ENCODE measurements at regions not wholly inside any gene's neighbourhood (a gene's known extent, or its start where the extent isn't known, plus 50 kb on each side); places are given as distances from the start of the nearest gene placed in this dataset.

DNA sequence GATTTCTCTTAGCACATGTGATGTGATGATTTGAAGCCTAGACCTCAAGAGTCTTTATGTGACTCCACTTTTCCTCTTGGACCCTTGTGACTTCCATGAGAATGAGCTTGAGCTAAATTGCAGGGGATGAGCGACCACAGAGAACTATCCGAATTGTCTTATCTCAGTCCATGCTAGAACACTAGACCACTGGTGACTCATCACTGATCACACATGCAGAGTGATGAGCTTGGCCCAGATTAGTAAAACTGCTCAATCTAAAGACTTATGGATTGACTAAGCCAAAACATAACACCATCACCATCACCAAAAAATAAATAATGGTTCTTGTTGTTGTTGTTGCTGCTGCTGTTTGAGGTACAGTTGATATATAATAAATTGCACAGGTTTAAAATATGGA lies 114.1 kb upstream of the CFAP20DC start:
- DNase-seq (no peak), FAIRE-seq (no peak)
- Histone ChIP-seq H3K27me3 (ENCODE audit: control insufficient read depth in 3 of 3, insufficient read depth in 3 of 3, low read length in 3 of 3) (no peaks in the 10 kb centered on the region), H3K4me1 (ENCODE audit: control insufficient read depth in 3 of 3, insufficient read depth in 2 of 3, low read depth in 1 of 3, low read length in 2 of 3) (no peaks in the 10 kb centered on the region), H3K4me3 (ENCODE audit: low read depth in 1 of 3, low read length in 3 of 3) (no peak overlapping the region), H3K36me3 (ENCODE audit: control insufficient read depth in 3 of 3, insufficient read depth in 2 of 3, low read depth in 1 of 3, low read length in 3 of 3) (no peaks in the 10 kb centered on the region), H3K27ac (ENCODE audit: low read depth in 1 of 3, low read length in 2 of 3) (no peak overlapping the region), H3K9me3 (ENCODE audit: control insufficient read depth in 2 of 2, insufficient read depth in 1 of 2, low read depth in 1 of 2, low read length in 1 of 2) (no peaks in the 10 kb centered on the region)
- WGBS, 3 donors, result 84 to 95% (median 86%) methylated on average over 2 of the region's 2 CpGs

DNA sequence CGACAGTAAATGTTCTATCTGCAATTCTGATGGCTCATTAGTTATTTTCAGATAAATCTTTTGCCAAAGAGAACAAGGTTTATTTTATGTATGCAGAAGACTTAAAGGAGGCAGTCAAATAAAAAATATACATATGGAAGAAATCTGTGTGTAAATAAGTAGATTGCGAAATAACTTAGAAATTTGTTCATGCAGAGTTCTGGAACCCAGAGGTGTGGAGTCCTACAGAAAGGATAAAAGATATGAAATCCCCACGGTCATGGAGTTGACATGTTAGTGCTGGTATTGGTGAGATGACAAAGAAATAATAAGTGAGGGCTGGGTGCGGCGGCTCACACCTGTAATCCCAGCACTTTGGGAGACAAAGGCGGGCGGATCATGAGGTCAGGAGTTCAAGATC lies 111.2 kb upstream of the CFAP20DC start:
- WGBS, 3 donors, result 84 to 93% (median 86%) methylated on average over 7 of the region's 7 CpGs
- FAIRE-seq, result no peak
- H3K4me1 ChIP-seq (ENCODE audit: control insufficient read depth in 3 of 3, insufficient read depth in 2 of 3, low read depth in 1 of 3, low read length in 2 of 3), result no peaks in the 10 kb centered on the region

DNA sequence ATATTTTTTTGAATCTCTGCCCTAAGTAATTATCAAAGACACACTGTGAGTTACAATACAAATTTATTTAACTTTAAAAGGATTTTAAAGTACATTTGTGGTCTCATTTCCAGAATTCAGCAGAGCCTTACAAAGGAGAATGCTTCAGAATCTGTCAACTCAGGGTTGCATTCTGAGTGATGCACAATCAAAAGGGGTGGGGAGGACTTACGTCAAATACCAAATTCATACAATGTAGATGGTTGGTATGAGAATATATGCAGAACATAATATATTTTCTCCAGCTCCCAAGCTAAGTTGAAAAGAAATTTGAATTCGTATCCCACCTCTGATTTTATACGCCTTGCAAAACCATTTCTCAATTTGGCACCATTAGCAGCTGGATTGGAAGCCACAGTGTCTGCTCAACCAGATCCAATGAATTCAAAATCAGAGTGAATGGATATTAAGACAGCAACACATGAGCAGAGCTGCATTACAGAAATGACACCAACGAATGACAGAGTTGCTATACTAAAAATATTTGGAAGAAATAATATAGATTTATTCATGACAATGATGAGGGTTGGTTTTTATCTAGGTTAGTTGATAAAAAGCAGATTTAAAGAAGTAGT lies 110.4 kb upstream of the CFAP20DC start:
- FAIRE-seq (no peak), DNase-seq (no peak)
- 85 to 91% (median 90%) methylated on average over 4 of the region's 4 CpGs for WGBS, 3 donors
- Histone ChIP-seq H3K27ac (ENCODE audit: low read depth in 1 of 3, low read length in 2 of 3) (no peak overlapping the region), H3K4me1 (ENCODE audit: control insufficient read depth in 3 of 3, insufficient read depth in 2 of 3, low read depth in 1 of 3, low read length in 2 of 3) (no peaks in the 10 kb centered on the region), H3K36me3 (ENCODE audit: control insufficient read depth in 3 of 3, insufficient read depth in 2 of 3, low read depth in 1 of 3, low read length in 3 of 3) (no peaks in the 10 kb centered on the region), H3K4me3 (ENCODE audit: low read depth in 1 of 3, low read length in 3 of 3) (no peak overlapping the region), H3K9me3 (ENCODE audit: control insufficient read depth in 2 of 2, insufficient read depth in 1 of 2, low read depth in 1 of 2, low read length in 1 of 2) (no peaks in the 10 kb centered on the region), H3K27me3 (ENCODE audit: control insufficient read depth in 3 of 3, insufficient read depth in 3 of 3, low read length in 3 of 3) (no peaks in the 10 kb centered on the region)

More for the DNA sequence above, 111.2 kb upstream of the CFAP20DC start:
- Histone ChIP-seq H3K9me3 (ENCODE audit: control insufficient read depth in 2 of 2, insufficient read depth in 1 of 2, low read depth in 1 of 2, low read length in 1 of 2) (no peaks in the 10 kb centered on the region), H3K36me3 (ENCODE audit: control insufficient read depth in 3 of 3, insufficient read depth in 2 of 3, low read depth in 1 of 3, low read length in 3 of 3) (no peaks in the 10 kb centered on the region), H3K27ac (ENCODE audit: low read depth in 1 of 3, low read length in 2 of 3) (no peak overlapping the region), H3K4me3 (ENCODE audit: low read depth in 1 of 3, low read length in 3 of 3) (no peak overlapping the region), H3K27me3 (ENCODE audit: control insufficient read depth in 3 of 3, insufficient read depth in 3 of 3, low read length in 3 of 3) (no peaks in the 10 kb centered on the region)
- no peak for DNase-seq

DNA sequence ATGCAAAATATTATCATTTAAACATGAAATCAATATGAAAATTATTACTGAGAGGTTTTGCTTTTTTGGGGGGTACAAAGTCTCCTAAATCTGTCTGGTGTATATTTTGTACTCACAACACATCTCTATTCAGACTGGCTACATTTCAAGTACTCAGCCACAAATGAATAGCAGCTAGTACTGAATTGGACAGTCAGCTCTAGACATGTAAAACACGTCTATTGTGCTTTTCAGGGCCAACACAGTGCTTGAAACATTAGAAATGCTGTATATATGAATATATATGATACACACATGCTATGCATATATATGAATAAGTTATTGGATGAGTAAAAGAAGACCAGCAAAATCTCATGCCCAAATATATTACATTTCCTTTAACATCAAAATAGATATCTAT lies 103.8 kb upstream of the CFAP20DC start:
- peaks cover 0 to 4% of the 10 kb centered on the region in 2 donors for H3K9me3 ChIP-seq (ENCODE audit: control insufficient read depth in 2 of 2, insufficient read depth in 1 of 2, low read depth in 1 of 2, low read length in 1 of 2)
- no peaks in the 10 kb centered on the region for H3K36me3 ChIP-seq (ENCODE audit: control insufficient read depth in 3 of 3, insufficient read depth in 2 of 3, low read depth in 1 of 3, low read length in 3 of 3)
- no peak for DNase-seq
- no peaks in the 10 kb centered on the region for H3K27me3 ChIP-seq (ENCODE audit: control insufficient read depth in 3 of 3, insufficient read depth in 3 of 3, low read length in 3 of 3)
- no peak overlapping the region for H3K4me3 ChIP-seq (ENCODE audit: low read depth in 1 of 3, low read length in 3 of 3)
- 52 to 67% (median 61%) methylated on average over 1 of the region's 1 CpG for WGBS, 3 donors
- H3K4me1 ChIP-seq (ENCODE audit: control insufficient read depth in 3 of 3, insufficient read depth in 2 of 3, low read depth in 1 of 3, low read length in 2 of 3), result no peaks in the 10 kb centered on the region
- H3K27ac ChIP-seq (ENCODE audit: low read depth in 1 of 3, low read length in 2 of 3), result no peak overlapping the region
- no peak for FAIRE-seq

DNA sequence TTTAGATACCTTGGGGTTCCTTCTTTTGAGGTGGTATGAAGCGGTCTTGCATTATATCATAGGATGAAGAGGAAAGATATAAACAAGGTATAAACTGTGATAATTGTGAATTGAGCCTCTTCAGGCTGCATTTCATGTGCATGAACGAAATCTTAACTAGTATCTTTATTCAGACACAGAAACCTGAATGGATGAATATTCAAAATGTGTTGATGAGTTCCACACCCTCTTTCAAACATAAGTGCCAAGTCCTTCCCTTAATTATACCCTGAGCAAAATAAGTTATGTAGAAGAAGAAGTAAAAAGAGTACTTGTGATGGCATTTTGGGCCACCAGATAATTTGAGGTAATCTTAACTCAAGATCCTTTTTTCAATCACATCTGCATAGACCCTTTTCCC lies 103.1 kb upstream of the CFAP20DC start:
- Histone ChIP-seq H3K4me3 (ENCODE audit: low read depth in 1 of 3, low read length in 3 of 3) (no peak overlapping the region), H3K9me3 (ENCODE audit: control insufficient read depth in 2 of 2, insufficient read depth in 1 of 2, low read depth in 1 of 2, low read length in 1 of 2) (peaks cover 0 to 4% of the 10 kb centered on the region in 2 donors), H3K27ac (ENCODE audit: low read depth in 1 of 3, low read length in 2 of 3) (no peak overlapping the region), H3K36me3 (ENCODE audit: control insufficient read depth in 3 of 3, insufficient read depth in 2 of 3, low read depth in 1 of 3, low read length in 3 of 3) (no peaks in the 10 kb centered on the region), H3K27me3 (ENCODE audit: control insufficient read depth in 3 of 3, insufficient read depth in 3 of 3, low read length in 3 of 3) (no peaks in the 10 kb centered on the region), H3K4me1 (ENCODE audit: control insufficient read depth in 3 of 3, insufficient read depth in 2 of 3, low read depth in 1 of 3, low read length in 2 of 3) (no peaks in the 10 kb centered on the region)
- DNase-seq (no peak), FAIRE-seq (no peak)
- 55 to 76% (median 65%) methylated on average over 2 of the region's 2 CpGs for WGBS, 3 donors

- no peaks in the 10 kb centered on the region for H3K27me3 ChIP-seq (ENCODE audit: control insufficient read depth in 3 of 3, insufficient read depth in 3 of 3, low read length in 3 of 3)
- no peaks in the 10 kb centered on the region for H3K4me1 ChIP-seq (ENCODE audit: control insufficient read depth in 3 of 3, insufficient read depth in 2 of 3, low read depth in 1 of 3, low read length in 2 of 3)
- 40 to 64% (median 48%) methylated on average over 3 of the region's 3 CpGs for WGBS, 3 donors
- no peaks in the 10 kb centered on the region for H3K36me3 ChIP-seq (ENCODE audit: control insufficient read depth in 3 of 3, insufficient read depth in 2 of 3, low read depth in 1 of 3, low read length in 3 of 3)
- H3K27ac ChIP-seq (ENCODE audit: low read depth in 1 of 3, low read length in 2 of 3), result no peak overlapping the region
- no peak overlapping the region for H3K4me3 ChIP-seq (ENCODE audit: low read depth in 1 of 3, low read length in 3 of 3)
- DNase-seq, result no peak
- H3K9me3 ChIP-seq (ENCODE audit: control insufficient read depth in 2 of 2, insufficient read depth in 1 of 2, low read depth in 1 of 2, low read length in 1 of 2), result peaks cover 0 to 4% of the 10 kb centered on the region in 2 donors
- no peak for FAIRE-seq
These were observed 100.2 kb upstream of the CFAP20DC start for GRCh38 chr3:59150039-59150438.

DNA sequence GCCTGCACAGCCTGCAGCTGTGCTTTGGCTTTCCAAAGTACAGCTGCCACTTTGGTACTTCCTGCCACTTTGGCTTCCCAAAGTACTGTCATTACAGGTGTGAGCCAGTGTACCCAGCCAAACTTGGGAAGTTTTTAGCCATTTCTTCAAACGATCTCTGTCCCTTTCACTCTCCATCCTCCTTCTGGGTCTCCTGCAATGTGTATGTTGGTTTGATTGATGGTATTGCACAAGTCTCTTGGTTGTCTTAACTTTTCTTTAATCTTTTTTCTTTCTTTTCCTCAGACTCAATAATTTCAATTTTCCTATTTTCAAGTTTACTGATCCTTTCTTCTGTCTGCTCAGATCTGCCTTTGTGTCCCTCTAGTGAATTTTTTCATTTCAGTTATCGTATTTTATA lies 99.3 kb upstream of the CFAP20DC start:
- FAIRE-seq (no peak), DNase-seq (no peak)
- Histone ChIP-seq H3K27me3 (ENCODE audit: control insufficient read depth in 3 of 3, insufficient read depth in 3 of 3, low read length in 3 of 3) (no peaks in the 10 kb centered on the region), H3K4me1 (ENCODE audit: control insufficient read depth in 3 of 3, insufficient read depth in 2 of 3, low read depth in 1 of 3, low read length in 2 of 3) (no peaks in the 10 kb centered on the region), H3K9me3 (ENCODE audit: control insufficient read depth in 2 of 2, insufficient read depth in 1 of 2, low read depth in 1 of 2, low read length in 1 of 2) (peaks cover 0 to 4% of the 10 kb centered on the region in 2 donors), H3K4me3 (ENCODE audit: low read depth in 1 of 3, low read length in 3 of 3) (no peak overlapping the region), H3K36me3 (ENCODE audit: control insufficient read depth in 3 of 3, insufficient read depth in 2 of 3, low read depth in 1 of 3, low read length in 3 of 3) (no peaks in the 10 kb centered on the region), H3K27ac (ENCODE audit: low read depth in 1 of 3, low read length in 2 of 3) (no peak overlapping the region)
- 79 to 85% (median 80%) methylated on average over 2 of the region's 2 CpGs for WGBS, 3 donors

DNA sequence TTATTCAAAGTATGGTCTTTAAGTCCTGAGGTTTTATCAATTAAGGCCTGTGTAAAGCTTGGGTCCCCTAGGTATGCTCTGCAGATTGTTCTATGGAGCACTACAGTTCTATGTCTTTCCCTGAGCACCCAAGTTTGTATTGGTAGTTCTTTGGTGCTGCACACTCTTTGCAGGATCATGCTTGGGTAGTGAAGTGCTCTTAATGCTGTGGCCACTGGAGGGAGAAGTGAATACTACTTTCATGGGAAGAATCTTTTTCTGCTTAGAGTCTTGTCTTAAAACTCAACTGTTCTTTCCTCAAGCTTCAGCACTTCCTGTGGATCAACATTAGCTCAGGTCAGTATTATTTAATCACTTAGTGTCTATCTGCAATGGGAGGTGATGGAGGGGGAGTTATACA lies 93.6 kb upstream of the CFAP20DC start:
- Histone ChIP-seq H3K4me1 (ENCODE audit: control insufficient read depth in 3 of 3, insufficient read depth in 2 of 3, low read depth in 1 of 3, low read length in 2 of 3) (no peaks in the 10 kb centered on the region), H3K27me3 (ENCODE audit: control insufficient read depth in 3 of 3, insufficient read depth in 3 of 3, low read length in 3 of 3) (no peaks in the 10 kb centered on the region), H3K4me3 (ENCODE audit: low read depth in 1 of 3, low read length in 3 of 3) (no peak overlapping the region), H3K27ac (ENCODE audit: low read depth in 1 of 3, low read length in 2 of 3) (no peak overlapping the region), H3K9me3 (ENCODE audit: control insufficient read depth in 2 of 2, insufficient read depth in 1 of 2, low read depth in 1 of 2, low read length in 1 of 2) (no peaks in the 10 kb centered on the region), H3K36me3 (ENCODE audit: control insufficient read depth in 3 of 3, insufficient read depth in 2 of 3, low read depth in 1 of 3, low read length in 3 of 3) (no peaks in the 10 kb centered on the region)
- DNase-seq, result no peak
- FAIRE-seq, result no peak

- FAIRE-seq (no peak), DNase-seq (no peak)
- no peaks in the 10 kb centered on the region for H3K4me1 ChIP-seq (ENCODE audit: control insufficient read depth in 3 of 3, insufficient read depth in 2 of 3, low read depth in 1 of 3, low read length in 2 of 3)
- no peaks in the 10 kb centered on the region for H3K36me3 ChIP-seq (ENCODE audit: control insufficient read depth in 3 of 3, insufficient read depth in 2 of 3, low read depth in 1 of 3, low read length in 3 of 3)
- 82 to 85% (median 84%) methylated on average over 6 of the region's 6 CpGs for WGBS, 3 donors
- no peaks in the 10 kb centered on the region for H3K27me3 ChIP-seq (ENCODE audit: control insufficient read depth in 3 of 3, insufficient read depth in 3 of 3, low read length in 3 of 3)
- H3K27ac ChIP-seq (ENCODE audit: low read depth in 1 of 3, low read length in 2 of 3), result no peak overlapping the region
- H3K9me3 ChIP-seq (ENCODE audit: control insufficient read depth in 2 of 2, insufficient read depth in 1 of 2, low read depth in 1 of 2, low read length in 1 of 2), result no peaks in the 10 kb centered on the region
- H3K4me3 ChIP-seq (ENCODE audit: low read depth in 1 of 3, low read length in 3 of 3), result no peak overlapping the region
These were observed 92.7 kb upstream of the CFAP20DC start for GRCh38 chr3:59142556-59142955.

Measured in small intestine (tissue), 7 donors.